H1 (cell line): ENCODE measurements at regions not wholly inside any gene's neighbourhood (a gene's known extent, or its start where the extent isn't known, plus 50 kb on each side); places are given as distances from the start of the nearest gene placed in this dataset.

Experiments used
- CTCF ChIA-PET: fragments of 300-600 bp; sonication (Branson Sonifier 250); formaldehyde crosslinking; loops from one replicate; lab custom pipeline; 2021; ENCODE audit not compliant: partially characterized antibody; lab: Charles Lee
- POLR2A ChIA-PET: fragments of 300-600 bp; sonication (Branson Sonifier 250); formaldehyde crosslinking; loops from one replicate; lab custom pipeline; 2021; ENCODE audit warnings: inconsistent platforms; ENCODE audit not compliant: partially characterized antibody; lab: Charles Lee
- DNase-seq, 2 experiments: peaks; one replicate each; pipeline versions ENCODE4 v3.0.0 to v3.0.0-alpha.2; 2010 to 2022; ENCODE audit warnings: low spot score in 2 of 2, low read depth in 1 of 2, mixed read lengths in 1 of 2
- FAIRE-seq: peaks from 2 replicates; lab custom pipeline; 2011; peaks lifted over from hg19 to GRCh38; lab: Jason Lieb, UNC
- H2AFZ ChIP-seq: 2 replicates; pipeline ENCODE4 v1.8.1; 2012; ENCODE audit warnings: low read length, inconsistent platforms
- H2AK5ac ChIP-seq: 2 replicates; pipeline ENCODE4 v1.6.1; 2013; ENCODE audit warnings: low read depth, low read length
- H2BK120ac ChIP-seq: replicated peaks from 2 replicates; pipeline ENCODE3; 2013; ENCODE audit warnings: low read depth, low read length, inconsistent platforms
- H2BK12ac ChIP-seq: 2 replicates; pipeline ENCODE4 v1.6.1; 2013; ENCODE audit warnings: low read depth, low read length
- H2BK15ac ChIP-seq: 2 replicates; pipeline ENCODE4 v1.6.1; 2013; ENCODE audit warnings: low read length
- H2BK20ac ChIP-seq: 2 replicates; pipeline ENCODE4 v1.6.1; 2013; ENCODE audit warnings: low read length
- H2BK5ac ChIP-seq: 2 replicates; pipeline ENCODE4 v1.6.1; 2013; ENCODE audit warnings: low read depth, low read length
- H3K14ac ChIP-seq: 2 replicates; pipeline ENCODE4 v1.6.1; 2013; ENCODE audit warnings: inconsistent platforms; ENCODE audit not compliant: insufficient read length
- H3K18ac ChIP-seq: 2 replicates; pipeline ENCODE4 v1.6.1; 2013; ENCODE audit warnings: low read length; ENCODE audit errors: extremely low read depth
- H3K23ac ChIP-seq: 2 replicates; pipeline ENCODE4 v1.6.1; 2013; ENCODE audit warnings: inconsistent platforms; ENCODE audit not compliant: insufficient read length
- H3K23me2 ChIP-seq: 2 replicates; pipeline ENCODE4 v1.6.1; 2013; ENCODE audit warnings: low read depth, low read length
- H3K27ac ChIP-seq: 2 replicates; pipeline ENCODE4 v1.6.1; 2011; ENCODE audit warnings: low read depth, low read length, inconsistent platforms
- H3K27me3 ChIP-seq, 4 experiments: replicated peaks in 1 of 4; 1 replicate in 1 of 4; 2 replicates in 3 of 4; pipeline versions ENCODE4 v1.6.1 to v1.8.1; 2011 to 2013; ENCODE audit warnings: low read length in 3 of 4, mild to moderate bottlenecking in 3 of 4, inconsistent platforms in 2 of 4, mixed read lengths in 2 of 4, moderate library complexity in 1 of 4; ENCODE audit not compliant: control insufficient read depth in 3 of 4, insufficient read depth in 3 of 4; ENCODE audit errors: extremely low read depth in 1 of 4
- H3K36me3 ChIP-seq, 4 experiments: 2 replicates each; pipeline versions ENCODE4 v1.6.1 to v1.8.1; 2011 to 2013; ENCODE audit warnings: mild to moderate bottlenecking in 4 of 4, low read length in 3 of 4, moderate library complexity in 2 of 4, control low read depth in 1 of 4, inconsistent platforms in 1 of 4; ENCODE audit not compliant: insufficient read depth in 4 of 4, control insufficient read depth in 2 of 4
- H3K4ac ChIP-seq: replicated peaks from 2 replicates; pipeline ENCODE3; 2013; ENCODE audit warnings: low read length, low read depth, mixed read lengths, inconsistent platforms; ENCODE audit not compliant: insufficient read length
- H3K4me1 ChIP-seq, 4 experiments: replicated peaks in 1 of 4; 1 replicate in 1 of 4; 2 replicates in 3 of 4; pipeline versions ENCODE4 v1.6.1 to v1.8.1; 2011 to 2013; ENCODE audit warnings: low read length in 3 of 4, inconsistent platforms in 2 of 4, mixed read lengths in 1 of 4; ENCODE audit not compliant: insufficient read depth in 4 of 4, control insufficient read depth in 3 of 4
- H3K4me2 ChIP-seq, 2 experiments: 2 replicates each; pipeline versions ENCODE4 v1.6.1 to v1.8.1; 2011 to 2013; ENCODE audit warnings: low read depth in 2 of 2, low read length in 2 of 2, control low read depth in 1 of 2, inconsistent platforms in 1 of 2, mild to moderate bottlenecking in 1 of 2; ENCODE audit not compliant: insufficient read depth in 1 of 2
- H3K4me3 ChIP-seq, 4 experiments: fragments of 200-600, 300-600 bp in 1 of 4; sonication (generic), shearing (Covaris generic), sonication (Bioruptor Twin) in 1 of 4; 2 replicates each; pipeline versions ENCODE4 v1.5.1 to v1.8.1; 2011 to 2016; ENCODE audit warnings: low read length in 4 of 4, low read depth in 3 of 4, control low read depth in 2 of 4, inconsistent platforms in 2 of 4, mild to moderate bottlenecking in 2 of 4, mixed read lengths in 1 of 4, moderate library complexity in 1 of 4; ENCODE audit not compliant: insufficient read depth in 2 of 4; ENCODE audit errors: extremely low read depth in 1 of 4
- H3K56ac ChIP-seq: replicated peaks from 2 replicates; pipeline ENCODE3; 2013; ENCODE audit warnings: low read depth, mild to moderate bottlenecking, mixed read lengths, low read length, inconsistent platforms; ENCODE audit not compliant: insufficient read length
- H3K79me1 ChIP-seq: 2 replicates; pipeline ENCODE4 v1.6.1; 2013; ENCODE audit warnings: low read depth, low read length, control low read depth
- H3K79me2 ChIP-seq, 2 experiments: 2 replicates each; pipeline versions ENCODE4 v1.6.1 to v1.8.1; 2012 to 2013; ENCODE audit warnings: low read length in 2 of 2, mild to moderate bottlenecking in 2 of 2, inconsistent platforms in 1 of 2; ENCODE audit not compliant: insufficient read depth in 2 of 2, control insufficient read depth in 1 of 2
- H3K9ac ChIP-seq, 4 experiments: replicated peaks in 1 of 4; 1 replicate in 1 of 4; 2 replicates in 3 of 4; pipeline versions ENCODE4 v1.6.1 to v1.8.1; 2011 to 2013; ENCODE audit warnings: low read depth in 3 of 4, low read length in 3 of 4, control low read depth in 2 of 4, mild to moderate bottlenecking in 2 of 4, moderate library complexity in 2 of 4, inconsistent platforms in 1 of 4; ENCODE audit errors: extremely low read depth in 1 of 4
- H3K9me3 ChIP-seq, 2 experiments: 2 replicates each; pipeline versions ENCODE4 v1.6.1 to v1.8.1; 2012 to 2013; ENCODE audit warnings: mild to moderate bottlenecking in 2 of 2, moderate library complexity in 2 of 2, control low read depth in 1 of 2, inconsistent platforms in 1 of 2, low read depth in 1 of 2, low read length in 1 of 2, mixed read lengths in 1 of 2; ENCODE audit not compliant: insufficient read depth in 2 of 2
- H4K20me1 ChIP-seq, 2 experiments: replicated peaks in 1 of 2; 2 replicates each; pipeline versions ENCODE3 to v1.8.1; 2011 to 2013; ENCODE audit warnings: inconsistent platforms in 2 of 2, low read length in 2 of 2, mild to moderate bottlenecking in 1 of 2; ENCODE audit not compliant: insufficient read depth in 2 of 2, control insufficient read depth in 1 of 2
- H4K5ac ChIP-seq: 2 replicates; pipeline ENCODE4 v1.6.1; 2013; ENCODE audit warnings: low read length, low read depth, mixed read lengths, inconsistent platforms; ENCODE audit not compliant: insufficient read length
- H4K8ac ChIP-seq: 2 replicates; pipeline ENCODE4 v1.8.0; 2013; ENCODE audit warnings: mild to moderate bottlenecking, moderate library complexity, low read length, inconsistent platforms; ENCODE audit not compliant: insufficient read depth; ENCODE audit errors: extremely low read depth
- H4K91ac ChIP-seq: replicated peaks from 2 replicates; pipeline ENCODE3; 2013; ENCODE audit warnings: low read length, mixed read lengths, inconsistent platforms; ENCODE audit not compliant: insufficient read length
- BRCA1 ChIP-seq: IDR thresholded peaks from 2 replicates; pipeline ENCODE4 v1.6.1; 2012; ENCODE audit warnings: low read depth, low read length, improper control_type of control experiment
- CTCF ChIP-seq, 3 experiments: IDR thresholded peaks; 1 replicate in 2 of 3; 2 replicates in 1 of 3; pipeline versions ENCODE4 v1.5.1 to v1.6.1; 2011; ENCODE audit warnings: low read length in 3 of 3, mild to moderate bottlenecking in 3 of 3, inconsistent platforms in 2 of 3, low read depth in 1 of 3, moderate library complexity in 1 of 3; ENCODE audit not compliant: insufficient read depth in 1 of 3; ENCODE audit errors: control extremely low read depth in 1 of 3
- POU5F1 ChIP-seq: IDR thresholded peaks from 2 replicates; pipeline ENCODE4 v1.6.1; 2011; ENCODE audit warnings: low read depth, mild to moderate bottlenecking, low read length, moderate library complexity
- WGBS, 2 experiments: shearing (Covaris generic) in 1 of 2; methylation state at CpG; one replicate each; pipeline versions ENCODE4 v1.1.6 to v1.1.7; 2013 to 2015; ENCODE audit warnings: low lambda C conversion rate in 2 of 2, mixed read lengths in 2 of 2, inconsistent platforms in 1 of 2, low coverage in 1 of 2, missing lambda C conversion rate in 1 of 2; ENCODE audit not compliant: insufficient replicate concordance in 2 of 2, insufficient coverage in 1 of 2, insufficient read length in 1 of 2; ENCODE audit errors: extremely low coverage in 1 of 2, missing lambda C conversion rate in 1 of 2; 5-methylcytosine and 5-hydroxymethylcytosine counted together

DNA sequence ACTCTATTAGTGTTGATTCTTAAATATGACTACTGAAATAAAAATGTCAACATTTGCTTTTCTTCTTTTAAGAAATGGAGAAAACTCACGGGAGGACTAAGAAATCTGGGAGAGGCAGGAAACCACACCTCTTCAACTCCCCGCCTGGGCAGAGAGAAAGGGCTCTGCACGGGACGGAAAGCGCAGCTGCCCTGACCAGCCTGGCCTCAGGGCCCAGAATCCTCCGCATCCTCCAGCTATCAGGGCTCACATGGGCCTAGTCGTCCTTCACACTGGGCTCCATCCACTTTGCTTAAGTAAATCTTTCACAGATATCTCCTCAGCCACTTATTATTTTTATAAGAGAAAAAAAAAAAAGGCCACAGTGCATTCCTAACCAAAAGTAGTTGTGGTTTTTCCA is 215.1 kb downstream of the TBXT start:
- TF ChIP-seq CTCF (IDR thresholded peaks at IDR 0.05; ENCODE audit: control extremely low read depth in 1 of 3, insufficient read depth in 1 of 3, low read depth in 1 of 3, low read length in 3 of 3) (no peak), POU5F1 (no peak), BRCA1 (no peak)
- Histone ChIP-seq H3K79me1 (no peaks in the 10 kb centered on the region), H3K27me3 (no peaks in the 10 kb centered on the region), H3K56ac (no peak overlapping the region), H3K9ac (no peak overlapping the region), H4K91ac (no peak overlapping the region), H2BK15ac (no peak overlapping the region), H4K5ac (no peak overlapping the region), H3K14ac (no peak overlapping the region), H2AK5ac (no peak overlapping the region), H2AFZ (no peak overlapping the region), H3K23me2 (no peaks in the 10 kb centered on the region), H4K20me1 (peaks cover 0 to 2% of the 10 kb centered on the region in 2 experiments), H2BK12ac (no peak overlapping the region), H3K27ac (no peak overlapping the region), H3K36me3 (no peaks in the 10 kb centered on the region), H3K79me2 (no peaks in the 10 kb centered on the region), H3K9me3 (no peaks in the 10 kb centered on the region), H3K23ac (no peak overlapping the region), H3K4me1 (no peaks in the 10 kb centered on the region), H2BK5ac (no peak overlapping the region), H3K4ac (no peak overlapping the region), H2BK120ac (no peak overlapping the region), H3K4me2 (no peak overlapping the region), H2BK20ac (no peak overlapping the region), H4K8ac (no peak overlapping the region), H3K18ac (no peak overlapping the region), H3K4me3 (no peak overlapping the region)
- whole genome bisulfite sequencing, 2 experiments = 90% methylated on average over 7 of the region's 7 CpGs; no CpG with 5 or more reads in 1 of the 2 experiments
- no peak for FAIRE-seq
- no peak for DNase-seq
- POLR2A ChIA-PET = no interaction called here
- CTCF ChIA-PET = interaction anchor here (0.8 to 2.2 kb wide), 3 partner anchors 8 to 102 kb away, joined by 3 to 5 read pairs (median 4); no protein-coding TSS in a partner anchor
